ENCODE measurements at regions not wholly inside any gene's neighbourhood (a gene's known extent, or its start where the extent isn't known, plus 50 kb on each side); places are given as distances from the start of the nearest gene placed in this dataset.
"Not testable (repeated sequence)": the region's sequence is repeated elsewhere in the genome, so short reads cannot be mapped to it uniquely, and the experiment has no call there.

- no peak for DNase-seq
Measured at GRCh38 chr6:140779991-140780596, 1352.6 kb upstream of the GJE1 start.

- no peak for DNase-seq
Measured at GRCh38 chr6:140779341-140779740, 1353.4 kb upstream of the GJE1 start.

GRCh38 chr6:140777780-140778179, 1354.9 kb upstream of the GJE1 start:
- DNase-seq: no peak

- no peak for DNase-seq
Measured at GRCh38 chr6:140775061-140775460, 1357.7 kb upstream of the GJE1 start.

- no peak for DNase-seq
Measured at GRCh38 chr6:140774080-140774505, 1358.6 kb upstream of the GJE1 start.

GRCh38 chr6:140773276-140773675, 1359.4 kb upstream of the GJE1 start:
- DNase-seq: no peak

- DNase-seq: no peak
Measured at GRCh38 chr6:140772576-140772975, 1360.1 kb upstream of the GJE1 start.

- no peak for DNase-seq
Measured at GRCh38 chr6:140768133-140768532, 1364.6 kb upstream of the GJE1 start.

- no peak for DNase-seq
Measured at GRCh38 chr6:140766999-140767398, 1365.7 kb upstream of the GJE1 start.

GRCh38 chr6:140758169-140758877, 1374.4 kb upstream of the GJE1 start:
- no peak for DNase-seq

- DNase-seq: no peak
Measured at GRCh38 chr6:140752234-140752633, 1377.8 kb upstream of the CITED2 start.

- no peak for DNase-seq
Measured at GRCh38 chr6:140747114-140747513, 1372.7 kb upstream of the CITED2 start.

GRCh38 chr6:140744659-140745320, 1370.3 kb upstream of the CITED2 start:
- no peak for DNase-seq

GRCh38 chr6:140736231-140736630, 1361.8 kb upstream of the CITED2 start:
- no peak for DNase-seq

- no peak for DNase-seq
Measured at GRCh38 chr6:140732991-140733390, 1358.5 kb upstream of the CITED2 start.

- DNase-seq: no peak
Measured at GRCh38 chr6:140732155-140732554, 1357.7 kb upstream of the CITED2 start.

- DNase-seq: no peak
Measured at GRCh38 chr6:140731741-140732140, 1357.3 kb upstream of the CITED2 start.

- no peak for DNase-seq
Measured at GRCh38 chr6:140729521-140729920, 1355.1 kb upstream of the CITED2 start.

- no peak for DNase-seq
Measured at GRCh38 chr6:140718021-140718420, 1343.6 kb upstream of the CITED2 start.

GRCh38 chr6:140713495-140713894, 1339.0 kb upstream of the CITED2 start:
- DNase-seq: no peak

- no peak for DNase-seq
Measured at GRCh38 chr6:140711019-140711613, 1336.7 kb upstream of the CITED2 start.

GRCh38 chr6:140708441-140708840, 1334.0 kb upstream of the CITED2 start:
- DNase-seq: no peak

GRCh38 chr6:140704008-140704407, 1329.6 kb upstream of the CITED2 start:
- DNase-seq: not testable (repeated sequence)

GRCh38 chr6:140697585-140697984, 1323.1 kb upstream of the CITED2 start:
- no peak for DNase-seq

Measured in NCI-H510A (cell line).